22Rv1 (cell line): ENCODE measurements at regions not wholly inside any gene's neighbourhood (a gene's known extent, or its start where the extent isn't known, plus 50 kb on each side); places are given as distances from the start of the nearest gene placed in this dataset.
A peak's percentile ranks its signal among the peaks of the same experiment; 100 is the strongest.

Experiments used
- H3K27ac ChIP-seq: fragments of 450-650 bp; 2 replicates; pipeline ENCODE4 v1.5.1; 2017
- ZFX ChIP-seq: fragments of 450-650 bp; IDR thresholded peaks from 2 replicates; pipeline ENCODE4 v1.6.1; 2017; ENCODE audit warnings: antibody characterized with exemption, borderline replicate concordance
- TF ChIP-seq, protein P1 (sequence below): fragments of 450-650 bp; IDR thresholded peaks from 2 replicates; pipeline ENCODE4 v1.5.1; 2017; ENCODE audit warnings: mild to moderate bottlenecking

DNA sequence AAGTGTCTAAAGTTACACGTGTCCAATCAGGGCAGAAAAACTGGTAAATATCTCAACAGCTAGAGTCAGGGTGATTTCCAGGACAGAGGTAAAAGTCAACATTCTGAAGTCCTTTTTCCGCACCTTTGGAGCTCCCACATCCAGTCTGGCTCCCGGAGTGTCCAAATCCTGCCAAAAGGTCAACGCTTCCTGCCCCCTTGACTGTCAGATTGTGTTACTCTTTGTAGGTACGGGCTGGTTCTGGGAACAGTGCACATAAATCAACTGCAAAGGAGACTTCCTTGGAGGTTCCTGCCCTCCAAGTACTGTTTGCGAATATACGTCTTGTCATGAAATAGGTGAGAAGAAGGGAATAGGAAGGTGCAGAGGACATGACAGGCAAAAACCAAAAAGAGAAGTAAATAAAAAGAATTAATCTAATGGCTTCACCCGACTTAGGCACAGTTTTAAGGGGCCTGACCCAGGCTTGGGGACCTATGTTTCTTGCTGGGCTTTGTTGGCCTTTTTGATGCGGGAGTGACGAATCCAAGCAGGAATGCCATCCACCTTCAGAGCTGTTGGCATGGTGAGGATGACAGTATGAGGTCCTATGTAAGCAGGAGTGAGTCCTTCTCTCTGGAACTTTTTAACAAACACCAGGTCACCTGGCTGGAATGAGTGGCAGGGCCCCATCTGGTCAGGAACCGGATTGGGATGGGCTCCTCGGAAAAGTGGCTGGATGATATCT is 155.4 kb downstream of the TRIM27 start:
- TF ChIP-seq ZFX = no peak
- TF ChIP-seq, protein P1, sequence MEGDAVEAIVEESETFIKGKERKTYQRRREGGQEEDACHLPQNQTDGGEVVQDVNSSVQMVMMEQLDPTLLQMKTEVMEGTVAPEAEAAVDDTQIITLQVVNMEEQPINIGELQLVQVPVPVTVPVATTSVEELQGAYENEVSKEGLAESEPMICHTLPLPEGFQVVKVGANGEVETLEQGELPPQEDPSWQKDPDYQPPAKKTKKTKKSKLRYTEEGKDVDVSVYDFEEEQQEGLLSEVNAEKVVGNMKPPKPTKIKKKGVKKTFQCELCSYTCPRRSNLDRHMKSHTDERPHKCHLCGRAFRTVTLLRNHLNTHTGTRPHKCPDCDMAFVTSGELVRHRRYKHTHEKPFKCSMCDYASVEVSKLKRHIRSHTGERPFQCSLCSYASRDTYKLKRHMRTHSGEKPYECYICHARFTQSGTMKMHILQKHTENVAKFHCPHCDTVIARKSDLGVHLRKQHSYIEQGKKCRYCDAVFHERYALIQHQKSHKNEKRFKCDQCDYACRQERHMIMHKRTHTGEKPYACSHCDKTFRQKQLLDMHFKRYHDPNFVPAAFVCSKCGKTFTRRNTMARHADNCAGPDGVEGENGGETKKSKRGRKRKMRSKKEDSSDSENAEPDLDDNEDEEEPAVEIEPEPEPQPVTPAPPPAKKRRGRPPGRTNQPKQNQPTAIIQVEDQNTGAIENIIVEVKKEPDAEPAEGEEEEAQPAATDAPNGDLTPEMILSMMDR = no peak
- H3K27ac ChIP-seq = no peak overlapping the region

DNA sequence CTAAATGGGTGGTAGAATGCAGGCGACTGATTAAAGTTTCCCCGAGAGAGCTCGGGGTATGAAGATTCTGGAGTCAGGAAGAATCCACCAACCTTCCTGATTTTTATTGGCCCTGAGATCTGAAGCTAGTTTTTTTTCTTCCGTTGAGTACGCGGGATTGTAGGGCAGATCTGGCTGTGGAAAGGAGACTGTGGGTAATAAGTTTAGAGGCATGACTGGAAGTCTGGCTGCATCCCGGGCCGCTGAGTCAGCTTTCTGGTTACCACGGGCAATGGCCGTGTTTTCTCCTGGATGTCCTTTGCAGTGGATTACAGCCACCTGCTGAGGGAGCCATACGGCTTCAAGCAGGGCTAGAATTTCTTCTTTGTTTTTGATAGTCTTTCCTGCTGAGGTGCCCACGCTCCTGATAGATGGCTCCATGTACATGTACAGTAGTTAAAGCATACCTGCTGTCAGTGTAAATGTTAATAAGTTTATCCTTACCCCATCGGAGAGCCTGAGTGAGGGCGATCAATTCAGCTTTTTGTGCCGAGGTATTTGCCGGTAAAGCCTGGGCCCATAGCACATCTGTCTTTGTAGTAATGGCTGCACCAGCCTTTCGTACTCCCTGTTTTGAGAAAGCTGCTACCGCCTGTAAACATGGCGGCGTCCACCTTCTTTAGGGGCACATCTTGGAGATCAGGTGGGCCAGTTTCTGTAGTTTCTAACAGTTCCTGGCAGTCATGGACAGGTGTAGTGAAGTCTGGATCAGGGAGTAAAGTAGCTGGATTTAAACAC is 154.0 kb downstream of the TRIM27 start:
- H3K27ac ChIP-seq = no peak overlapping the region
- TF ChIP-seq, protein P1 = peak; percentile 67
- no peak for TF ChIP-seq ZFX

DNA sequence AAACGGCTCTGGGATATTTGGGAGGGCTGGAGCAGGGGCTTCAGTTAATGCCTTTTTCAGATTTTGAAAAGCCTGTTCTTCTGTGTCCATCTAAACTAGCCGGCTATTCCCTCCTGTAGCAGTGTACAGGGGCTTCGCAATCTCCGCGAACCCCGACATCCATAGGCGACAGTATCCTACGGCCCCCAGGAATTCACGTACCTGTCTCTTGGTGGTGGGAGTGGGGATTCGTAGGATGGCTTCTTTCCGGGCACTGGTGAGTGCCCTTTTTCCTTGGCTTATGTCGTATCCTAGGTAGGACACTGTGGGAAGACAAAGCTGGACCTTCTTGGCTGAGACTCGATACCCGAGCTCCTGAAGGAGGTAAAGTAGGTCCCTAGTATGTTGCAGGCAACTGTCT is 153.1 kb downstream of the TRIM27 start:
- no peak overlapping the region for H3K27ac ChIP-seq
- TF ChIP-seq, protein P1 = no peak
- TF ChIP-seq ZFX = no peak

DNA sequence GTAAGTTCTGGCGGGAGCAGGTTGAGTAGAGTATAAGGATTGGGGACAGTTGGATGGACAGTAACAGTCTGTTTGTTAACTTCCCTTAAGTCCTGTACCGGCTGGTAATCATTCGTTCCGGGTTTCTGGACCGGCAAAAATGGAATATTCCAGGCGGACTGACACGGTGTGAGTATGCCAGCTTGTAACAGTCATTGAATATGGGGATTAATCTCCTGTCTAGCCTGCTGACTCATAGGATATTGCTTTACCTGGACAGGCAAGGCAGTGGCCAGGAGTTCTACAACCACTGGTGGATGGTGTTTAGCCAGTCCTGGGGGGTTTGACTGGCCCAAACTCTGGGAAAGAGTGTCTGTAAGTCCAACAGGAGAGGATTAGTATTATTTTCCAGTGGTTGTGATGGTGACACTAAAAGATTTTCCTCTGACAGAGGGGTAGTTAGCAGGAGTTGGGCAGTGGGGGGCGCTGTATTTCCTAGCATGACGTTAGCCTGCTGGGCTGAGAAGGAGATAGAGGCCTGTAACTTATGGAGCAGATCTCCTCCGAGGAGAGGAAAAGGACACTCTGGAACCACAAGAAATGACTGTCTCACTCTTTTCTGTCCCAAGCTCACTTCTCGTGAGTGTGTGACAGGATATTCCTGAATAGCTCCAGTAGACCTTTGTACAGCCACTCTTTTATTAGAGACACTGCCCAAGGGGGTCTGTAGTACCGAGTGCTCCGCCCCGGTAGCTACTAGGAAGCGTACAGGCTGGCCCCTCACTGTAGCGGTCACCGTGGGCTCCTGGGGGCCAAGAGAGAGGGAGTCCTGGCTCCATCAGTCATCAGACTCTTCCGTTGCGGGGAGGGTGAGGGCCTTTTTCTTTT is 152.2 kb downstream of the TRIM27 start:
- no peak overlapping the region for H3K27ac ChIP-seq
- no peak for TF ChIP-seq ZFX
- TF ChIP-seq, protein P1 = peak; percentile 40

GRCh38 chr6:28772480-28773381 is 151.1 kb downstream of the TRIM27 start:
- no peak overlapping the region for H3K27ac ChIP-seq
- TF ChIP-seq ZFX = no peak
- TF ChIP-seq, protein P1 = no peak

- no peak for TF ChIP-seq ZFX
- TF ChIP-seq, protein P1 = no peak
- H3K27ac ChIP-seq = no peak overlapping the region
Measured at GRCh38 chr6:28774292-28775051, 149.3 kb downstream of the TRIM27 start.
